Choroid plexus epithelial cell (primary cell): ENCODE measurements at regions not wholly inside any gene's neighbourhood (a gene's known extent, or its start where the extent isn't known, plus 50 kb on each side); places are given as distances from the start of the nearest gene placed in this dataset.

Source experiments
- DNase-seq: peaks from one replicate; pipeline ENCODE4 v3.0.0-alpha.2; 2010; ENCODE audit warnings: low read depth
- H3K4me3 ChIP-seq: 2 replicates; pipeline ENCODE4 v1.5.1; 2011; ENCODE audit warnings: low read depth, mild to moderate bottlenecking, control low read depth, low read length, moderate library complexity
- TF ChIP-seq, protein P1 (sequence below): conservative IDR thresholded peaks from 2 replicates; pipeline ENCODE4 v1.5.1; 2011; ENCODE audit warnings: low read depth, mild to moderate bottlenecking, control low read depth, inconsistent platforms, low read length, moderate library complexity

DNA sequence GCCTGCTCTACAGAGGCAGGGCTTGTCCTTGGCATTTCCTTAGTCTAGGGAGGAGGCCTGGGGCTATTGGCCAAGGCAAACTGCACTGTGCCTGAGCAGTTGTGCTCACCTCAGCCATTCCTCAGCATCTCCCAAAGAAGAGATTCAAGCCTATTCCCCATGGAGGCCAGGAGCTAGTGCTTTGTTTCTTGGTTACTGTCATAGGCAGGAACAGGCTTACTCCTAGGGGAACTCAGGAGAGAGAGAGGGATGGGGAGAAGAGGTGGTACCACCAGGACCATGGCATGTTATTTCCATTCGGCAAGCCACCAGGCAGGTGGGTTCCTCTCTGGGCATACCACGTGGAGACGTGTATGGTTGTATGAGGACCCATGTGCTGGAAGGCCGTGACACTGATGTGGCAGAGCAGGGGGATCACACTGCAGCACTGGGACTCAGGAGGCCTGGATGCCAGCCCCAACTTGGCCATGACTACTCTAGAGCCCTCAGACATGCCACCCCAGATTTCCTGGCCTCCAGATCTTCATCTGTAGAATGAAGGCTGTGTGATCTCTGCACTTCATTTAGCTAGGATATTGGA is 233.7 kb downstream of the LOXHD1 start:
- H3K4me3 ChIP-seq: no peak overlapping the region
- TF ChIP-seq, protein P1, sequence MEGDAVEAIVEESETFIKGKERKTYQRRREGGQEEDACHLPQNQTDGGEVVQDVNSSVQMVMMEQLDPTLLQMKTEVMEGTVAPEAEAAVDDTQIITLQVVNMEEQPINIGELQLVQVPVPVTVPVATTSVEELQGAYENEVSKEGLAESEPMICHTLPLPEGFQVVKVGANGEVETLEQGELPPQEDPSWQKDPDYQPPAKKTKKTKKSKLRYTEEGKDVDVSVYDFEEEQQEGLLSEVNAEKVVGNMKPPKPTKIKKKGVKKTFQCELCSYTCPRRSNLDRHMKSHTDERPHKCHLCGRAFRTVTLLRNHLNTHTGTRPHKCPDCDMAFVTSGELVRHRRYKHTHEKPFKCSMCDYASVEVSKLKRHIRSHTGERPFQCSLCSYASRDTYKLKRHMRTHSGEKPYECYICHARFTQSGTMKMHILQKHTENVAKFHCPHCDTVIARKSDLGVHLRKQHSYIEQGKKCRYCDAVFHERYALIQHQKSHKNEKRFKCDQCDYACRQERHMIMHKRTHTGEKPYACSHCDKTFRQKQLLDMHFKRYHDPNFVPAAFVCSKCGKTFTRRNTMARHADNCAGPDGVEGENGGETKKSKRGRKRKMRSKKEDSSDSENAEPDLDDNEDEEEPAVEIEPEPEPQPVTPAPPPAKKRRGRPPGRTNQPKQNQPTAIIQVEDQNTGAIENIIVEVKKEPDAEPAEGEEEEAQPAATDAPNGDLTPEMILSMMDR: no peak
- no peak for DNase-seq

DNA sequence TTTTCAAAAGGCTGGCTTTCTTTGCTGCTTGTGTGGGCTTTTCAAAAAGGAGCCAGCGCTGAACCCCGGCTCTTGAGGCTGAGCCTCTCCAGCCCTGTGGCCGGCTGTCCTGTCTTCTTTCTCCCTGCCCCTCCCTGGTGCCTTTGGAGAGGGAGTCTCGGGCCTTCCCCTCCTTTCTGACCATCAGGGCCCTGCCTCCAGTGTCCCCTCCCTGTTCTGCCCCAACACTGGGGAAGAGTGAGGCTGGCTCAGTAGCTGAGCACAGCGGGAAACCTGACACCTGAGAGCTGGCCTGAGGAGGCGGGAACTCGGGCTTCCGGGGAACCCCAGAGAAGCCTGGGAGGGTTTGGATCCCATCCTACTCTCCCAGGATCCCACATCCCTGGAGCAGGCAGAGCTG is 232.1 kb downstream of the LOXHD1 start:
- TF ChIP-seq, protein P1: no peak

GRCh38 chr18:46425511-46425910 is 231.5 kb downstream of the LOXHD1 start:
- TF ChIP-seq, protein P1: no peak
- no peak for DNase-seq
- H3K4me3 ChIP-seq: no peak overlapping the region

More for the DNA sequence above, 232.1 kb downstream of the LOXHD1 start:
- H3K4me3 ChIP-seq: no peak overlapping the region
- no peak for DNase-seq

DNA sequence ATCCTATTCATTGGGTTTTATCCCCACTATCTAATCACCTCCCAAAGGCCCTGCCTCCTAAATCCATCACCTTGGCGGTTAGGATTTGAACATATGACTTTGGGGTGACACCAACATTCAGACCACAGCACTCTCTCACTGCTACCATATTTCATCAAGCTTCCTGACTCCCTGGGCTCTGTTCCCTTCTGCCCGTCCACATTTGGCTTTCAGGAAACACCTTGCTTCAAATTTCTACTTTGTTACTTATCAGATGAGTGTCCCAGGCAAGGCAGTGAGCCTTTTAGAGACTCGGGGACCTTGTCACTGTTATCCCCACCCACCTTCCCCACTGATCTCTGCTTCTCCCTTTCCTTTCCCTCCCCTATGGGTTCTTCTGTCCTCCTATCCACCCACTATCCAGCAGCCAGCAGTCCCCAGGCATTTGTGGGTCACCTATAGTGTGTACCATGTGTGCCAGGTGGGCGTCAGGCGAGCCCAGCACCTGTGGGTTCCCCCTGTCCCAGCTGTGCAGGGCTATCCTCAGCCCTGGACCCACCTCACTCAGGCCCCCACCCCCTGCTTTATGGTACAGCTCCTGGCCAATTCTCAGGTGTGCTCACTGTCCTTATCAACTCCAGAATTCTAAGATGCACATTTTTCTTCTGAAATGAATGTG is 230.9 kb downstream of the LOXHD1 start:
- no peak for DNase-seq
- H3K4me3 ChIP-seq: no peak overlapping the region
- TF ChIP-seq, protein P1: no peak

DNA sequence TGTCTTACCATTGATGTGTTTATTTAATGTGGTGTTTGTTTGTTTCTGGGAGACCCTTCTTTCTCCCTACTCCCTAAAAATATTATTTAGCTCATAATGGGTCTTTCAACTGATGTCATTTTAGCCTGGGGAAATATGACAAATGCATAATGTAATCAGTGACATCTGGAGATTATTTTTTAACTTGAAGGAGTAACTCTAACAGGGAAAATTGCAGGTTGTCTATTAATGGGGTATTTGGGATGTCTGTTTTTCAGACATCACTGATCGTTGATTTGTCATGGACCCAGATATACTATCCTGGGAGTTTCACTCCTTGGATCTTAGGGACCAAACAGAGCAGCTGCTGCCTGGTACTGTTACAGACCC is 230.4 kb downstream of the LOXHD1 start:
- H3K4me3 ChIP-seq: no peak overlapping the region
- DNase-seq: no peak
- TF ChIP-seq, protein P1: no peak
